A673 (cell line): ENCODE measurements at regions not wholly inside any gene's neighbourhood (a gene's known extent, or its start where the extent isn't known, plus 50 kb on each side); places are given as distances from the start of the nearest gene placed in this dataset.
A peak's percentile ranks its signal among the peaks of the same experiment; 100 is the strongest.

Experiments
- BruUV-seq: library from RNA; stranded (reverse); fragments of 400-500 nt; replicated peaks from 2 replicates; lab custom pipeline; 2021; lab: Mats Ljungman, UMichigan
- CTCF ChIA-PET: fragments of 300-600 bp; sonication (Branson Sonifier 250); formaldehyde crosslinking; loops from one replicate; lab custom pipeline; 2022; ENCODE audit warnings: antibody characterized with exemption; lab: Charles Lee
- POLR2A ChIA-PET: fragments of 300-600 bp; sonication (Branson Sonifier 250); formaldehyde crosslinking; loops from one replicate; lab custom pipeline; 2022; ENCODE audit warnings: antibody characterized with exemption; ENCODE audit not compliant: low non-redundant PET; lab: Charles Lee
- DNase-seq: peaks from one replicate; pipeline ENCODE4 v3.0.0-alpha.2; 2015; ENCODE audit warnings: low spot score
- H3K27ac ChIP-seq: fragments of 200-600 bp; sonication (generic); 2 replicates; pipeline ENCODE4 v1.5.1; 2016; ENCODE audit warnings: mixed run types, low read depth, mild to moderate bottlenecking, mixed read lengths, antibody characterized with exemption, low read length; ENCODE audit not compliant: poor library complexity, severe bottlenecking
- H3K27me3 ChIP-seq: fragments of 200-600 bp; sonication (generic); replicated peaks from 2 replicates; pipeline ENCODE4 v1.6.1; 2017; ENCODE audit warnings: mixed run types, low read depth, mild to moderate bottlenecking, mixed read lengths, antibody characterized with exemption, low read length; ENCODE audit not compliant: insufficient read depth, poor library complexity
- H3K36me3 ChIP-seq: fragments of 200-600 bp; sonication (generic); 2 replicates; pipeline ENCODE4 v1.6.1; 2016; ENCODE audit warnings: mixed run types, mild to moderate bottlenecking, mixed read lengths, antibody characterized with exemption, low read length; ENCODE audit not compliant: insufficient read depth, poor library complexity, severe bottlenecking
- H3K4me1 ChIP-seq: fragments of 200-600 bp; sonication (generic); 2 replicates; pipeline ENCODE4 v1.6.1; 2017; ENCODE audit warnings: mixed run types, mild to moderate bottlenecking, mixed read lengths, antibody characterized with exemption, low read length; ENCODE audit not compliant: insufficient read depth, poor library complexity, severe bottlenecking
- H3K4me3 ChIP-seq: fragments of 200-600 bp; sonication (generic); 2 replicates; pipeline ENCODE4 v1.5.1; 2016; ENCODE audit warnings: low read depth, mixed run types, mild to moderate bottlenecking, mixed read lengths, low read length; ENCODE audit not compliant: poor library complexity, severe bottlenecking
- H3K9me3 ChIP-seq: fragments of 200-600 bp; sonication (generic); 2 replicates; pipeline ENCODE4 v1.6.1; 2016; ENCODE audit warnings: mixed run types, low read depth, mild to moderate bottlenecking, mixed read lengths, antibody characterized with exemption, low read length; ENCODE audit not compliant: poor library complexity, severe bottlenecking
- EZH2 ChIP-seq: fragments of 200-600 bp; sonication (generic); IDR thresholded peaks from 2 replicates; pipeline ENCODE4 v1.6.1; 2017; ENCODE audit warnings: borderline replicate concordance, low read depth, mild to moderate bottlenecking, mixed read lengths, antibody characterized with exemption, low read length; ENCODE audit not compliant: poor library complexity, severe bottlenecking
- intact Hi-C: fragments of 100-400 bp; cut with micrococcal nuclease; formaldehyde crosslinking; loops from one replicate; pipeline ENCODE4 v1.10.0; 2022; ENCODE audit not compliant: unreplicated experiment
- TF ChIP-seq, protein P1 (sequence below): fragments of 300-800, 200-600 bp; sonication (generic); conservative IDR thresholded peaks from 2 replicates; pipeline ENCODE4 v1.5.1; 2017; ENCODE audit warnings: low read depth, mild to moderate bottlenecking, antibody characterized with exemption, low read length, moderate library complexity, mixed read lengths

DNA sequence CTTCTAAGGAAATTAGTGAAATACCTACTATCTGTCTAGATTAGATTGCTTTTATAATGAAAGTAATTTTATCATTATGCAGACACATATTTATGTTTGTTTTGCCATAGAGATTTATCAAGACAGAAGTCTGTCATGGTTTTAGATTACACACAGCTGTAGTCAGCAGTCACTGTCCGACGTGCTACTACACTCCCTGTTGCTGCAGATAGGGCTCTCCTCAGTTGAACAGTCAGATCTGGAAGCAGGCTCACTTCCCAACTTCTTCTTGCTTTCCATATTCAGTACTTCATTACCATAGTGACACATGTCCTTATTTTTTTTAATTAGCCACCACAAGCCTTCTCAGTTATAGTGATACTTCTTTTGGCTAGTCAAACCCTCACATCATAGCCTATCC, 329.9 kb upstream of the ITGA1 start:
- intact Hi-C loops: no loop called here
- ChIA-PET POLR2A (no interaction called here), CTCF (no interaction called here)
- H3K36me3 ChIP-seq: no peaks in the 10 kb centered on the region
- TF ChIP-seq EZH2: no peak
- TF ChIP-seq, protein P1, sequence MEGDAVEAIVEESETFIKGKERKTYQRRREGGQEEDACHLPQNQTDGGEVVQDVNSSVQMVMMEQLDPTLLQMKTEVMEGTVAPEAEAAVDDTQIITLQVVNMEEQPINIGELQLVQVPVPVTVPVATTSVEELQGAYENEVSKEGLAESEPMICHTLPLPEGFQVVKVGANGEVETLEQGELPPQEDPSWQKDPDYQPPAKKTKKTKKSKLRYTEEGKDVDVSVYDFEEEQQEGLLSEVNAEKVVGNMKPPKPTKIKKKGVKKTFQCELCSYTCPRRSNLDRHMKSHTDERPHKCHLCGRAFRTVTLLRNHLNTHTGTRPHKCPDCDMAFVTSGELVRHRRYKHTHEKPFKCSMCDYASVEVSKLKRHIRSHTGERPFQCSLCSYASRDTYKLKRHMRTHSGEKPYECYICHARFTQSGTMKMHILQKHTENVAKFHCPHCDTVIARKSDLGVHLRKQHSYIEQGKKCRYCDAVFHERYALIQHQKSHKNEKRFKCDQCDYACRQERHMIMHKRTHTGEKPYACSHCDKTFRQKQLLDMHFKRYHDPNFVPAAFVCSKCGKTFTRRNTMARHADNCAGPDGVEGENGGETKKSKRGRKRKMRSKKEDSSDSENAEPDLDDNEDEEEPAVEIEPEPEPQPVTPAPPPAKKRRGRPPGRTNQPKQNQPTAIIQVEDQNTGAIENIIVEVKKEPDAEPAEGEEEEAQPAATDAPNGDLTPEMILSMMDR: no peak
- no peaks in the 10 kb centered on the region for H3K4me1 ChIP-seq
- H3K27me3 ChIP-seq: no peaks in the 10 kb centered on the region
- H3K27ac ChIP-seq: no peak overlapping the region
- no TSS peak for BruUV-seq
- no peak overlapping the region for H3K4me3 ChIP-seq
- DNase-seq: no peak
- H3K9me3 ChIP-seq: no peaks in the 10 kb centered on the region

DNA sequence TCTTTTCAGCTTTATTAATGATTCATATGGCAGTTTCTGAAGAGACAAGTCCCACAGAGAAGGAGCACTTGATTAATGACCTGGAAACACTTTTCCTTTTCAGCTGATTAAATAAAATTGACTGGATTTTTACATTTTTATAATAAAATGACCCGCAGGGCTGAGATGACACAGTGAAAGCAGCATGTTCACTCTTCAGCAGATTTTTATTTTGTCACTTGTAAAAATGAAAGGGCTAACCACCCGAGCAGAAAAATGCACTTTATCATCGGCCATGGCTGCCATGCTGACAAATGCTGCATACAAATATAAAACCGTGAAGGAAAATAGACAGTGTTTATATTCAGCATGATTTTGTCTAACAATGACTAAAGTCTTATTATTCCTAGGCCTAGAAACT, 321.6 kb upstream of the ITGA1 start:
- DNase-seq: peak; percentile 13
- no TSS peak for BruUV-seq
- H3K27me3 ChIP-seq: no peaks in the 10 kb centered on the region
- H3K9me3 ChIP-seq: no peaks in the 10 kb centered on the region
- H3K27ac ChIP-seq: no peak overlapping the region
- intact Hi-C loops: no loop called here
- no peak overlapping the region for H3K4me3 ChIP-seq
- H3K36me3 ChIP-seq: no peaks in the 10 kb centered on the region
- TF ChIP-seq, protein P1: no peak
- no peak for TF ChIP-seq EZH2
- peaks cover 3% of the 10 kb centered on the region for H3K4me1 ChIP-seq
- ChIA-PET CTCF (no interaction called here), POLR2A (no interaction called here)

DNA sequence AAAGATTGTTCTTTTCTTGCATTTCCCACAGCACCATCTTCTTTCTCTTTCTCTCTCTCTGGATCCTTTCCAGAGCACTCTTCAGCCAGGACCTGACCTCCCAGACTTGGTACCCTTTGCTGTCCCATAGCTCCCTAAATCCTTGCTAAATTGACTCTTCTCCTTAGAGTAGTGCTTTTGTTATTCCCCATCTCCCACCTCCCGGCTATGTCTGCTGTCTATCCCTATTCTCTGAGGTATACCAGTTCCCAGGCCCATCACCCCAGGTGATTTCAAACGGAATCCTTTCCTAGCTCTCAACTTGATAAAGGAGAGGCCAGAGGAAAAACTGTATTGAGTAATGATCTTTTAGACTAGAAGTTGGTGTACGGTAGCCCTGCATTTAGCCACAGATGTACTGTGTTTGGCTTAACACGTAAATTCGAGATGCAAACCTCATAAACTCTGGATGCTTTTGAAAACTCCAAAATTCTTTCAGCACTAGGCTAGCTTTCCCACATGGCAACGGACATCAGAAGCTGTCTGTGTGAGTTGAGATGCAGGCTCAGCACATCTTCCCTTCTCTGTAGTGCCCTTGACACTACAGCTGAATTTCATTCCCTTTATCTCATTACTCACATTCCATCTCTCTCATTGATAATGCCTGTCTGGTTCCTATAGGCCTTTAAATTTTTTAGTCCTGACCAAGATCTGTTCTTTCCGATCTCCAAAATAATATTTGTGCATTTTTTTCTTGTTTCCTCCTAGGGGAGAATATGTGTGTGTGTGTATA, 320.8 kb upstream of the ITGA1 start:
- DNase-seq: no peak
- CTCF ChIA-PET: no interaction called here
- BruUV-seq: no TSS peak
- Histone ChIP-seq H3K4me1 (peaks cover 3% of the 10 kb centered on the region), H3K9me3 (no peaks in the 10 kb centered on the region), H3K4me3 (no peak overlapping the region), H3K27ac (no peak overlapping the region), H3K36me3 (no peaks in the 10 kb centered on the region), H3K27me3 (no peaks in the 10 kb centered on the region)
- TF ChIP-seq, protein P1: no peak
- no peak for TF ChIP-seq EZH2
- intact Hi-C loops: no loop called here
- POLR2A ChIA-PET: interaction anchor here (0.7 kb wide), 1 partner anchor 202 kb away, joined by 3 read pairs; no protein-coding TSS in a partner anchor
